ENCODE measurements at regions not wholly inside any gene's neighbourhood (a gene's known extent, or its start where the extent isn't known, plus 50 kb on each side); places are given as distances from the start of the nearest gene placed in this dataset.
"Not testable (repeated sequence)": the region's sequence is repeated elsewhere in the genome, so short reads cannot be mapped to it uniquely, and the experiment has no call there.

- DNase-seq: no peak
These were observed 265.8 kb upstream of the MEIS1 start for GRCh38 chr2:66169076-66169475.

GRCh38 chr2:66164470-66164869 lies 270.5 kb upstream of the MEIS1 start:
- no peak for DNase-seq

GRCh38 chr2:66156171-66156570 lies 278.8 kb upstream of the MEIS1 start:
- no peak for DNase-seq

GRCh38 chr2:66153941-66154340 lies 281.0 kb upstream of the MEIS1 start:
- DNase-seq: no peak

- DNase-seq: no peak
These were observed 289.4 kb upstream of the MEIS1 start for GRCh38 chr2:66145490-66145889.

- DNase-seq: not testable (repeated sequence)
These were observed 290.6 kb upstream of the MEIS1 start for GRCh38 chr2:66144324-66144723.

GRCh38 chr2:66137606-66138130 lies 297.3 kb upstream of the MEIS1 start:
- no peak for DNase-seq

GRCh38 chr2:66134138-66134701 lies 300.7 kb upstream of the MEIS1 start:
- no peak for DNase-seq

GRCh38 chr2:66127656-66128055 lies 307.3 kb upstream of the MEIS1 start:
- no peak for DNase-seq

GRCh38 chr2:66127061-66127460 lies 307.9 kb upstream of the MEIS1 start:
- no peak for DNase-seq

GRCh38 chr2:66125951-66126350 lies 309.0 kb upstream of the MEIS1 start:
- no peak for DNase-seq

- no peak for DNase-seq
These were observed 312.4 kb upstream of the MEIS1 start for GRCh38 chr2:66122516-66122915.

- no peak for DNase-seq
These were observed 313.0 kb upstream of the MEIS1 start for GRCh38 chr2:66121946-66122345.

- DNase-seq: no peak
These were observed 320.8 kb upstream of the MEIS1 start for GRCh38 chr2:66113988-66114625.

GRCh38 chr2:66111706-66112105 lies 323.2 kb upstream of the MEIS1 start:
- DNase-seq: no peak

- no peak for DNase-seq
These were observed 324.3 kb upstream of the MEIS1 start for GRCh38 chr2:66110608-66111007.

- no peak for DNase-seq
These were observed 324.8 kb upstream of the MEIS1 start for GRCh38 chr2:66110086-66110485.

- DNase-seq: no peak
These were observed 325.5 kb upstream of the MEIS1 start for GRCh38 chr2:66109419-66109818.

GRCh38 chr2:66105066-66105753 lies 329.7 kb upstream of the MEIS1 start:
- no peak for DNase-seq

- DNase-seq: no peak
These were observed 331.3 kb upstream of the MEIS1 start for GRCh38 chr2:66103581-66103980.

- DNase-seq: no peak
These were observed 333.7 kb upstream of the MEIS1 start for GRCh38 chr2:66101206-66101605.

- DNase-seq: no peak
These were observed 339.0 kb upstream of the MEIS1 start for GRCh38 chr2:66095820-66096345.

- DNase-seq: not testable (repeated sequence)
These were observed 340.2 kb upstream of the MEIS1 start for GRCh38 chr2:66094689-66095088.

GRCh38 chr2:66093371-66093770 lies 341.6 kb upstream of the MEIS1 start:
- DNase-seq: no peak

Data from activated CD4-positive, alpha-beta T cell treated with anti-CD3 and anti-CD28 coated beads, Interleukin-2, amount 50 U/mL, for 16 hours (primary cell).